ENCODE measurements at regions not wholly inside any gene's neighbourhood (a gene's known extent, or its start where the extent isn't known, plus 50 kb on each side); places are given as distances from the start of the nearest gene placed in this dataset.

DNA sequence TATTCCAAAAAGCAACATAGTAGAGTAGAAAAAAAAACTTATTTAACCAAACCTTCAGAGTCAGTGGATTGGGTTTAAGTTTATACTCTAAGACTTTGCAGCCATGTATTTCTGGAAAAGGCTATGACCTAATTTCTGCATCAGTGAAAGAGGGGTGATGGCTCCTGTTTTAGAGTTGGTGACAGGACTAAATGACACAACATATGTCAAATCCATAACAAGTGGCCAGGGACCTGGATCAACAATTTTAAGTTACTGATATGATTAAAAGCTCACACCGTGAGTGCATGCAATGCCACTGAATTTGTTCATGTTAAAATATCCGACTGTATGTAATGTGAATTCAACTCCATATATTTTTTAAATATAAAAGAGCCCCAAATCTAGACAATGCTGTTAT lies 390.6 kb downstream of the TNS3 start:
- H3K9me3 ChIP-seq (ENCODE audit: control insufficient read depth in 2 of 2, low read length in 2 of 2), result no peaks in the 10 kb centered on the region

DNA sequence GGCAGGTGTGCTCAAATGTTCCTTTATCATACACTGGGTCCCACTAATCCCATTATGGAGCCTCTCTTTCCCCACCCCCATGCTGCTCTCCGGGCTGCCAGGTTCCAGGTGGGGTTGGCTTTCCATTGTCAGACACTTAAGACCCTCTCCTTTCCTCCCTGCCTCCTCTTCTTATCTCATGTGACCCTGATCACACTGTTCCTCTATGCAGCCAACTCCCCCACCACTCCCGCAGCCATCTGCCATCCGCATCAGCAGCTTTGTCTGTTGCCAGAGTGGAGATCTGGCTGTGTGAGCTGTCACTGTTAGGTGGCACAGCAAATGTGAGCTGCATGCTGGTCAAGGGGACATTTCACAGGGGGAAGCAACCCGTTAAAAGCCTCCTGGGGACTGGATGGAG lies 391.4 kb downstream of the TNS3 start:
- Histone ChIP-seq H3K4me3 (ENCODE audit: low read length in 2 of 2) (no peak overlapping the region), H3K4me1 (ENCODE audit: control insufficient read depth, insufficient read depth, low read length) (peaks cover 4% of the 10 kb centered on the region), H3K9ac (ENCODE audit: low read length in 2 of 2) (no peak overlapping the region), H3K27ac (ENCODE audit: low read length) (no peak overlapping the region), H3K36me3 (ENCODE audit: control insufficient read depth in 2 of 2, insufficient read depth in 2 of 2, low read length in 2 of 2) (no peaks in the 10 kb centered on the region), H3K9me3 (ENCODE audit: control insufficient read depth in 2 of 2, low read length in 2 of 2) (no peaks in the 10 kb centered on the region), H3K27me3 (ENCODE audit: control insufficient read depth in 1 of 2, insufficient read depth in 2 of 2, low read length in 2 of 2) (peaks cover 0 to 4% of the 10 kb centered on the region in 2 donors)

More for the DNA sequence above, 390.6 kb downstream of the TNS3 start:
- H3K9ac ChIP-seq (ENCODE audit: low read length in 2 of 2), result no peak overlapping the region
- H3K4me1 ChIP-seq (ENCODE audit: control insufficient read depth, insufficient read depth, low read length), result no peaks in the 10 kb centered on the region
- no peak overlapping the region for H3K4me3 ChIP-seq (ENCODE audit: low read length in 2 of 2)
- H3K27ac ChIP-seq (ENCODE audit: low read length), result no peak overlapping the region
- peaks cover 0 to 4% of the 10 kb centered on the region in 2 donors for H3K27me3 ChIP-seq (ENCODE audit: control insufficient read depth in 1 of 2, insufficient read depth in 2 of 2, low read length in 2 of 2)
- H3K36me3 ChIP-seq (ENCODE audit: control insufficient read depth in 2 of 2, insufficient read depth in 2 of 2, low read length in 2 of 2), result no peaks in the 10 kb centered on the region

- H3K4me1 ChIP-seq (ENCODE audit: control insufficient read depth, insufficient read depth, low read length), result peaks cover 9% of the 10 kb centered on the region
- peaks cover 0 to 4% of the 10 kb centered on the region in 2 donors for H3K27me3 ChIP-seq (ENCODE audit: control insufficient read depth in 1 of 2, insufficient read depth in 2 of 2, low read length in 2 of 2)
- no peak overlapping the region for H3K27ac ChIP-seq (ENCODE audit: low read length)
- no peak overlapping the region for H3K9ac ChIP-seq (ENCODE audit: low read length in 2 of 2)
- no peaks in the 10 kb centered on the region for H3K36me3 ChIP-seq (ENCODE audit: control insufficient read depth in 2 of 2, insufficient read depth in 2 of 2, low read length in 2 of 2)
- no peaks in the 10 kb centered on the region for H3K9me3 ChIP-seq (ENCODE audit: control insufficient read depth in 2 of 2, low read length in 2 of 2)
- H3K4me3 ChIP-seq (ENCODE audit: low read length in 2 of 2), result no peak overlapping the region
Measured at GRCh38 chr7:47188653-47189315, 393.1 kb downstream of the TNS3 start.

DNA sequence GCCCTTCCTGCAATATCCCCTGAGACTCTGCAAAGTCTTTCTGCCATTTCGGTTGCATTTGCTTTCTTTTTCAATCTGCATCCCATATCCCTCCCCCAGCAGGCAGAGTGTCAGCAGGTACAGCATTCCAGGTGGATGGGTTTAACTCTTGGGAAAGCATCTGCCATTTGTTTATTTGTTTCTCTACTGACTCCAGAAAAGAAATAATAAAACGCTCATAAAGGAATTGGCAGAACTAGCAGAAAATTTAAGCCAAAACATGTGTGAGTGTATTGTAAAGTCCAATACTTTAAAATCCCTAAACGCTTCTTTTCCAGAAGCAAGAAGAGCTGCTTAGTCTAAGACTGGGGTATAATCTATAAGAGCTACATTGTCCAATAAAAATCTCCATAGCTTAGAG lies 393.8 kb downstream of the TNS3 start:
- Histone ChIP-seq H3K4me3 (ENCODE audit: low read length in 2 of 2) (no peak overlapping the region), H3K9me3 (ENCODE audit: control insufficient read depth in 2 of 2, low read length in 2 of 2) (no peaks in the 10 kb centered on the region), H3K27me3 (ENCODE audit: control insufficient read depth in 1 of 2, insufficient read depth in 2 of 2, low read length in 2 of 2) (peaks cover 0 to 4% of the 10 kb centered on the region in 2 donors), H3K9ac (ENCODE audit: low read length in 2 of 2) (no peak overlapping the region), H3K4me1 (ENCODE audit: control insufficient read depth, insufficient read depth, low read length) (peaks cover 10% of the 10 kb centered on the region), H3K27ac (ENCODE audit: low read length) (no peak overlapping the region), H3K36me3 (ENCODE audit: control insufficient read depth in 2 of 2, insufficient read depth in 2 of 2, low read length in 2 of 2) (no peaks in the 10 kb centered on the region)

DNA sequence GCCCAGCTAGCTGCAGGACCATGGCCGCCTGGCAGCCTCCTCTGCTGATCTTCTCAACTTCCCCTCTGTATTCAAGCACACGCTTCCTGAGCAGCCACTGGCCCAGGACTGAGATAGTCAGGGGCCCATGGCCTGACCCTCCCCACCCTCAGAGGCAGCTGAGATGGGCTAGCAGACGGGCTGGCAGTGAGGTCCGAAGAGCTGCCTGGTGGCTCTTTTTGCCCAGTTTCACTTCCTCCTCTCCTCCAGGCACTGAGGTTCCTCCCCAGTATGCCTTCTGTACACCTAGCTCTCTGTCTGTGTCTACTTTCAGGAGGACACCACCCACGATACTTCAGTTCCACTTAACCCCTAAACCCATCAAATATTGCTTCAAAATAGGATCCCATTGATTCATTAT lies 395.6 kb downstream of the TNS3 start:
- H3K4me3 ChIP-seq (ENCODE audit: low read length in 2 of 2), result no peak overlapping the region
- H3K9ac ChIP-seq (ENCODE audit: low read length in 2 of 2), result no peak overlapping the region
- peaks cover 0 to 4% of the 10 kb centered on the region in 2 donors for H3K27me3 ChIP-seq (ENCODE audit: control insufficient read depth in 1 of 2, insufficient read depth in 2 of 2, low read length in 2 of 2)
- no peak overlapping the region for H3K27ac ChIP-seq (ENCODE audit: low read length)
- peaks cover 27% of the 10 kb centered on the region for H3K4me1 ChIP-seq (ENCODE audit: control insufficient read depth, insufficient read depth, low read length)
- no peaks in the 10 kb centered on the region for H3K36me3 ChIP-seq (ENCODE audit: control insufficient read depth in 2 of 2, insufficient read depth in 2 of 2, low read length in 2 of 2)
- no peaks in the 10 kb centered on the region for H3K9me3 ChIP-seq (ENCODE audit: control insufficient read depth in 2 of 2, low read length in 2 of 2)

DNA sequence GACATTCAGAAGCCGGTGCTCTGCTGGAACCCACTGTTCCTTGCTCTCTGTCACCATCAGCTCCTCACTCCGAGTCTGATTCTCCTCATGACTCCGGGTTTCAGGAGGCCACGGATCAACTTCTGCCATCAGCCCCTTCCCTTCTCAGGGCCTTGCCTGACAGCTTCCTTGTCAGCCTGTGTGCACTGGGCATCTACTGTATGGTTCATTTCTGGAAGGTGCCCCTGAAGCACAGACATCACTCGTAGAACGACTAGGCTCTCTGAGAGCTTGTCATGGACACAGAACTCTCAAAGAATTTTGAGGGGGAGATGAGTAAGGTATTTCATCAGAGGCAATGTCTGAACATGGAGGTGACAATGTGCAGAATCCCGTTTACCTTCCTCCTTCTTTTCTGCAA lies 396.1 kb downstream of the TNS3 start:
- no peak overlapping the region for H3K4me3 ChIP-seq (ENCODE audit: low read length in 2 of 2)
- H3K27ac ChIP-seq (ENCODE audit: low read length), result no peak overlapping the region

DNA sequence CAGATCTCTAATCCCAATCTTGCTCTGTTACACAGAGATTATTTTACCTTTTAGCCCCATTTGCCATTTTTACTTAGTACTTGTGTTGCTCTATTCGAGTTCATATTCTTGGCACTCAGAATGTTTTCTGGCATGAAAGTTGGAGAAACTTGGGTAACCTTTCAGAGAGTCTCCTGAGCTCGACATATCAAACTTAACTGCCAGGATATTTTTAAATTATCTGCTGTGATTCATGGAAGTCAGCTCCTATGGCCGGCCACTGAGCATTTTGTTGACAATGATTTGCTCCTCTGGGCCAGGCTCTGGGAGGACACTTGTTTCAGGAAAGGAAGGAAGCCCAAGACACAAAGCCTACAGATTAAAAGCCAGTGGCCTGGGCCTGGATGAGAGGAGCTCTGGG lies 396.7 kb downstream of the TNS3 start:
- Histone ChIP-seq H3K36me3 (ENCODE audit: control insufficient read depth in 2 of 2, insufficient read depth in 2 of 2, low read length in 2 of 2) (no peaks in the 10 kb centered on the region), H3K4me3 (ENCODE audit: low read length in 2 of 2) (no peak overlapping the region), H3K4me1 (ENCODE audit: control insufficient read depth, insufficient read depth, low read length) (peaks cover 38% of the 10 kb centered on the region), H3K27ac (ENCODE audit: low read length) (no peak overlapping the region), H3K9ac (ENCODE audit: low read length in 2 of 2) (no peak overlapping the region), H3K27me3 (ENCODE audit: control insufficient read depth in 1 of 2, insufficient read depth in 2 of 2, low read length in 2 of 2) (no peaks in the 10 kb centered on the region), H3K9me3 (ENCODE audit: control insufficient read depth in 2 of 2, low read length in 2 of 2) (no peaks in the 10 kb centered on the region)

More for the DNA sequence above, 396.1 kb downstream of the TNS3 start:
- Histone ChIP-seq H3K4me1 (ENCODE audit: control insufficient read depth, insufficient read depth, low read length) (peaks cover 32% of the 10 kb centered on the region), H3K36me3 (ENCODE audit: control insufficient read depth in 2 of 2, insufficient read depth in 2 of 2, low read length in 2 of 2) (no peaks in the 10 kb centered on the region), H3K9ac (ENCODE audit: low read length in 2 of 2) (no peak overlapping the region), H3K9me3 (ENCODE audit: control insufficient read depth in 2 of 2, low read length in 2 of 2) (no peaks in the 10 kb centered on the region), H3K27me3 (ENCODE audit: control insufficient read depth in 1 of 2, insufficient read depth in 2 of 2, low read length in 2 of 2) (peaks cover 0 to under 1% of the 10 kb centered on the region in 2 donors)

GRCh38 chr7:47183862-47184590 lies 397.9 kb downstream of the TNS3 start:
- no peak overlapping the region for H3K27ac ChIP-seq (ENCODE audit: low read length)
- H3K4me1 ChIP-seq (ENCODE audit: control insufficient read depth, insufficient read depth, low read length), result peaks cover 38% of the 10 kb centered on the region

GRCh38 chr7:47181746-47182361 lies 400.1 kb downstream of the TNS3 start:
- no peak overlapping the region for H3K27ac ChIP-seq (ENCODE audit: low read length)
- H3K36me3 ChIP-seq (ENCODE audit: control insufficient read depth in 2 of 2, insufficient read depth in 2 of 2, low read length in 2 of 2), result no peaks in the 10 kb centered on the region
- no peaks in the 10 kb centered on the region for H3K27me3 ChIP-seq (ENCODE audit: control insufficient read depth in 1 of 2, insufficient read depth in 2 of 2, low read length in 2 of 2)
- H3K4me3 ChIP-seq (ENCODE audit: low read length in 2 of 2), result no peak overlapping the region
- H3K4me1 ChIP-seq (ENCODE audit: control insufficient read depth, insufficient read depth, low read length), result peaks cover 38% of the 10 kb centered on the region
- no peak overlapping the region for H3K9ac ChIP-seq (ENCODE audit: low read length in 2 of 2)
- no peaks in the 10 kb centered on the region for H3K9me3 ChIP-seq (ENCODE audit: control insufficient read depth in 2 of 2, low read length in 2 of 2)

More at GRCh38 chr7:47183862-47184590, 397.9 kb downstream of the TNS3 start:
- H3K36me3 ChIP-seq (ENCODE audit: control insufficient read depth in 2 of 2, insufficient read depth in 2 of 2, low read length in 2 of 2), result no peaks in the 10 kb centered on the region
- no peaks in the 10 kb centered on the region for H3K9me3 ChIP-seq (ENCODE audit: control insufficient read depth in 2 of 2, low read length in 2 of 2)
- no peaks in the 10 kb centered on the region for H3K27me3 ChIP-seq (ENCODE audit: control insufficient read depth in 1 of 2, insufficient read depth in 2 of 2, low read length in 2 of 2)
- no peak overlapping the region for H3K9ac ChIP-seq (ENCODE audit: low read length in 2 of 2)
- no peak overlapping the region for H3K4me3 ChIP-seq (ENCODE audit: low read length in 2 of 2)

DNA sequence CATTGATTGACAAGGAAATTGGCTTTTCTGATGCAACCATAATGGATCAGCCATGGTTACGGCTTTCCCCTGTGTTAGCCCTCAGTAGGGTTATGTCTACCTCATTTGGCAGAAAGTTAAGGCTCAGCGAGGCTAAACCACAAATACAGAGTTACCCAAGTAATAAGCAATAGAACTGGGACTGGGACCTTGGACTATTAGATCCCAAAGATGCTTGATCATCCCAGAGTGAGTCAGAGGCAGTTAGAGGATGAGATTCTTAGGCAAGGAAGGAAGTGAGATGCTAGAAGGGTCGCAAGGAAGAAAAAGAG lies 401.4 kb downstream of the TNS3 start:
- no peak overlapping the region for H3K9ac ChIP-seq (ENCODE audit: low read length in 2 of 2)

More for the DNA sequence above, 401.4 kb downstream of the TNS3 start:
- Histone ChIP-seq H3K4me3 (ENCODE audit: low read length in 2 of 2) (no peak overlapping the region), H3K36me3 (ENCODE audit: control insufficient read depth in 2 of 2, insufficient read depth in 2 of 2, low read length in 2 of 2) (no peaks in the 10 kb centered on the region), H3K27me3 (ENCODE audit: control insufficient read depth in 1 of 2, insufficient read depth in 2 of 2, low read length in 2 of 2) (no peaks in the 10 kb centered on the region), H3K27ac (ENCODE audit: low read length) (no peak overlapping the region), H3K9me3 (ENCODE audit: control insufficient read depth in 2 of 2, low read length in 2 of 2) (no peaks in the 10 kb centered on the region), H3K4me1 (ENCODE audit: control insufficient read depth, insufficient read depth, low read length) (peaks cover 34% of the 10 kb centered on the region)
